Mesenteric fat pad (tissue), 1 donor: ENCODE measurements at regions not wholly inside any gene's neighbourhood (a gene's known extent, or its start where the extent isn't known, plus 50 kb on each side); places are given as distances from the start of the nearest gene placed in this dataset.
A peak's percentile ranks its signal among the peaks of the same experiment; 100 is the strongest.
"Not testable (repeated sequence)": the region's sequence is repeated elsewhere in the genome, so short reads cannot be mapped to it uniquely, and the experiment has no call there.

ENCODE experiments used
- DNase-seq: peaks from one replicate; pipeline ENCODE4 v3.0.0-alpha.2; 2020; ENCODE audit warnings: low spot score
- donor health status: DM: yes; HTN: yes; CAD: no.

GRCh38 chr1:73500154-73500553 lies 697.8 kb downstream of the LRRIQ3 start:
- DNase-seq: no peak

- no peak for DNase-seq
These were observed 698.3 kb downstream of the LRRIQ3 start for GRCh38 chr1:73499671-73500070.

- no peak for DNase-seq
These were observed 706.4 kb downstream of the LRRIQ3 start for GRCh38 chr1:73491621-73492020.

GRCh38 chr1:73475316-73475870 lies 722.6 kb downstream of the LRRIQ3 start:
- no peak for DNase-seq

- no peak for DNase-seq
These were observed 725.2 kb downstream of the LRRIQ3 start for GRCh38 chr1:73472810-73473209.

- no peak for DNase-seq
These were observed 730.2 kb downstream of the LRRIQ3 start for GRCh38 chr1:73467731-73468130.

GRCh38 chr1:73463873-73464272 lies 734.1 kb downstream of the LRRIQ3 start:
- DNase-seq: no peak

- DNase-seq: no peak
These were observed 745.5 kb downstream of the LRRIQ3 start for GRCh38 chr1:73452522-73452921.

GRCh38 chr1:73450668-73451067 lies 747.3 kb downstream of the LRRIQ3 start:
- DNase-seq: not testable (repeated sequence)

- no peak for DNase-seq
These were observed 786.5 kb downstream of the LRRIQ3 start for GRCh38 chr1:73411479-73411878.

GRCh38 chr1:73401666-73402065 lies 796.3 kb downstream of the LRRIQ3 start:
- no peak for DNase-seq

GRCh38 chr1:73382966-73383365 lies 815.0 kb downstream of the LRRIQ3 start:
- no peak for DNase-seq

GRCh38 chr1:73366734-73367413 lies 831.1 kb downstream of the LRRIQ3 start:
- no peak for DNase-seq

- no peak for DNase-seq
These were observed 839.0 kb downstream of the LRRIQ3 start for GRCh38 chr1:73359001-73359400.

GRCh38 chr1:73356485-73356884 lies 841.5 kb downstream of the LRRIQ3 start:
- no peak for DNase-seq

- DNase-seq: no peak
These were observed 854.0 kb downstream of the LRRIQ3 start for GRCh38 chr1:73343947-73344346.

GRCh38 chr1:73333847-73334503 lies 864.0 kb downstream of the LRRIQ3 start:
- DNase-seq: no peak

- DNase-seq: no peak
These were observed 866.2 kb downstream of the LRRIQ3 start for GRCh38 chr1:73331726-73332125.

GRCh38 chr1:73327998-73328397 lies 870.0 kb downstream of the LRRIQ3 start:
- no peak for DNase-seq

- no peak for DNase-seq
These were observed 870.7 kb downstream of the LRRIQ3 start for GRCh38 chr1:73327180-73327793.

- DNase-seq: peak; percentile 75
These were observed 871.3 kb downstream of the LRRIQ3 start for GRCh38 chr1:73326663-73327062.

GRCh38 chr1:73310797-73311381 lies 887.1 kb downstream of the LRRIQ3 start:
- DNase-seq: no peak
